ENCODE measurements at regions not wholly inside any gene's neighbourhood (a gene's known extent, or its start where the extent isn't known, plus 50 kb on each side); places are given as distances from the start of the nearest gene placed in this dataset.

- Histone ChIP-seq H3K79me2 (ENCODE audit: control insufficient read depth, insufficient read depth, low read length) (no peaks in the 10 kb centered on the region), H3K4me1 (ENCODE audit: control insufficient read depth in 2 of 2, insufficient read depth in 2 of 2, low read length in 2 of 2) (peaks cover 0 to 4% of the 10 kb centered on the region in 2 donors), H3K4me2 (replicated peaks; ENCODE audit: low read depth, low read length, poor library complexity, severe bottlenecking) (no peak overlapping the region), H3K36me3 (replicated peaks in 1 of 2; ENCODE audit: control extremely low read depth in 1 of 2, control insufficient read depth in 1 of 2, extremely low read depth in 1 of 2, insufficient read depth in 2 of 2, low read length in 1 of 2) (no peaks in the 10 kb centered on the region), H3K9ac (ENCODE audit: low read length) (no peak overlapping the region), H4K20me1 (ENCODE audit: control insufficient read depth, insufficient read depth, low read length, poor library complexity, severe bottlenecking) (no peaks in the 10 kb centered on the region), H3K27ac (ENCODE audit: low read length in 2 of 2) (no peak overlapping the region), H3K27me3 (replicated peaks in 1 of 4; ENCODE audit: control extremely low read depth in 1 of 4, control insufficient read depth in 3 of 4, insufficient read depth in 4 of 4, low read length in 3 of 4) (no peaks in the 10 kb centered on the region), H3K9me3 (ENCODE audit: control extremely low read depth in 1 of 3, control insufficient read depth in 2 of 3, insufficient read depth in 1 of 3, low read length in 2 of 3) (peaks cover 0 to 4% (median 0%) of the 10 kb centered on the region in 3 donors), H2AFZ (ENCODE audit: insufficient read depth, low read depth, low read length, poor library complexity, severe bottlenecking) (no peak overlapping the region), H3K4me3 (ENCODE audit: control extremely low read depth in 1 of 5, extremely low read depth in 1 of 5, insufficient read depth in 1 of 5, low read depth in 2 of 5, low read length in 4 of 5) (no peak overlapping the region)
- ATAC-seq (ENCODE audit: low read depth) (no peak), DNase-seq (no peak)
- ChIA-PET POLR2A (no interaction called here), CTCF (no interaction called here)
- intact Hi-C loops (cut with micrococcal nuclease): no loop called here
- Mint-ChIP-seq H3K4me1 (peaks cover 3% of the 10 kb centered on the region), H3K27me3 (no peaks in the 10 kb centered on the region), H3K9me3 (ENCODE audit: insufficient read depth) (no peaks in the 10 kb centered on the region), H3K4me3 (no peak overlapping the region), H3K27ac (no peak overlapping the region)
- TF ChIP-seq CTCF (IDR thresholded peaks at IDR 0.05) (no peak), EZH2 (IDR thresholded peaks at IDR 0.05; ENCODE audit: borderline replicate concordance, insufficient read depth, low read depth, low read length, poor library complexity, severe bottlenecking) (no peak)
- WGBS (ENCODE audit: insufficient coverage): no CpG with 5 or more reads among the region's 6 CpGs
These were observed 110.5 kb downstream of the VEGFA start for GRCh38 chr6:43880236-43881137.

GRCh38 chr6:43879722-43880121 is 109.7 kb downstream of the VEGFA start:
- Histone ChIP-seq H3K27ac (ENCODE audit: low read length in 2 of 2) (no peak overlapping the region), H3K27me3 (replicated peaks in 1 of 4; ENCODE audit: control extremely low read depth in 1 of 4, control insufficient read depth in 3 of 4, insufficient read depth in 4 of 4, low read length in 3 of 4) (no peaks in the 10 kb centered on the region), H3K36me3 (replicated peaks in 1 of 2; ENCODE audit: control extremely low read depth in 1 of 2, control insufficient read depth in 1 of 2, extremely low read depth in 1 of 2, insufficient read depth in 2 of 2, low read length in 1 of 2) (no peaks in the 10 kb centered on the region), H3K4me2 (replicated peaks; ENCODE audit: low read depth, low read length, poor library complexity, severe bottlenecking) (no peak overlapping the region), H3K4me3 (ENCODE audit: control extremely low read depth in 1 of 5, extremely low read depth in 1 of 5, insufficient read depth in 1 of 5, low read depth in 2 of 5, low read length in 4 of 5) (no peak overlapping the region), H3K4me1 (ENCODE audit: control insufficient read depth in 2 of 2, insufficient read depth in 2 of 2, low read length in 2 of 2) (peaks cover 0 to 4% of the 10 kb centered on the region in 2 donors), H4K20me1 (ENCODE audit: control insufficient read depth, insufficient read depth, low read length, poor library complexity, severe bottlenecking) (no peaks in the 10 kb centered on the region), H3K9ac (ENCODE audit: low read length) (no peak overlapping the region), H3K79me2 (ENCODE audit: control insufficient read depth, insufficient read depth, low read length) (no peaks in the 10 kb centered on the region), H3K9me3 (ENCODE audit: control extremely low read depth in 1 of 3, control insufficient read depth in 2 of 3, insufficient read depth in 1 of 3, low read length in 2 of 3) (peaks cover 0 to 4% (median 0%) of the 10 kb centered on the region in 3 donors), H2AFZ (ENCODE audit: insufficient read depth, low read depth, low read length, poor library complexity, severe bottlenecking) (no peak overlapping the region)
- H3K9me3 Mint-ChIP-seq (ENCODE audit: insufficient read depth): no peaks in the 10 kb centered on the region
- intact Hi-C loops (cut with micrococcal nuclease): no loop called here
- WGBS (ENCODE audit: insufficient coverage): 90% methylated on average over 4 of the region's 4 CpGs
- DNase-seq: no peak
- POLR2A ChIA-PET: no interaction called here
- peaks cover 3% of the 10 kb centered on the region for H3K4me1 Mint-ChIP-seq
- ATAC-seq (ENCODE audit: low read depth): no peak
- no peaks in the 10 kb centered on the region for H3K27me3 Mint-ChIP-seq
- no peak overlapping the region for H3K27ac Mint-ChIP-seq
- CTCF ChIA-PET: no interaction called here
- no peak for TF ChIP-seq EZH2 (IDR thresholded peaks at IDR 0.05; ENCODE audit: borderline replicate concordance, insufficient read depth, low read depth, low read length, poor library complexity, severe bottlenecking)
- TF ChIP-seq CTCF (IDR thresholded peaks at IDR 0.05): no peak
- H3K4me3 Mint-ChIP-seq: no peak overlapping the region

All from B cell (primary cell).